PC-3 (cell line): ENCODE measurements at regions not wholly inside any gene's neighbourhood (a gene's known extent, or its start where the extent isn't known, plus 50 kb on each side); places are given as distances from the start of the nearest gene placed in this dataset.

Experiments
- ATAC-seq: fragments of 200-7000 bp; cut with Tn5 transposase; 2 replicates; pipeline ENCODE4 v1.9.1; 2020; ENCODE audit warnings: mild to moderate bottlenecking, moderate library complexity
- BruUV-seq: library from RNA; stranded (reverse); fragments of 400-500 nt; replicated peaks from 2 replicates; lab custom pipeline; 2021; lab: Mats Ljungman, UMichigan
- CTCF ChIA-PET: fragments of 300-600 bp; sonication (Branson Sonifier 250); formaldehyde crosslinking; loops from one replicate; lab custom pipeline; 2022; ENCODE audit warnings: antibody characterized with exemption; lab: Charles Lee
- POLR2A ChIA-PET: fragments of 300-600 bp; sonication (Branson Sonifier 250); formaldehyde crosslinking; loops from one replicate; lab custom pipeline; 2022; ENCODE audit warnings: antibody characterized with exemption; ENCODE audit not compliant: unreplicated experiment; lab: Charles Lee
- DNase-seq: peaks from one replicate; pipeline ENCODE4 v3.0.0-alpha.2; 2015
- H2AFZ ChIP-seq: fragments of 300-600 bp; sonication (generic); 2 replicates; pipeline ENCODE4 v1.6.0; 2016; ENCODE audit warnings: antibody characterized with exemption, low read length
- H3F3A ChIP-seq: fragments of 300-600 bp; sonication (generic); one replicate; pipeline ENCODE4 v1.6.0; 2017; ENCODE audit warnings: antibody characterized with exemption, low read length, control low read depth, mild to moderate bottlenecking; ENCODE audit not compliant: unreplicated experiment
- H3K27ac ChIP-seq: fragments of 300-600 bp; sonication (generic); 2 replicates; pipeline ENCODE4 v1.5.1; 2016; ENCODE audit warnings: mild to moderate bottlenecking, low read length
- H3K27me3 ChIP-seq: fragments of 300-600 bp; sonication (generic); 2 replicates; pipeline ENCODE4 v1.6.1; 2016; ENCODE audit warnings: low read length, mixed read lengths
- H3K36me3 ChIP-seq: fragments of 300-600 bp; sonication (generic); 2 replicates; pipeline ENCODE4 v1.6.1; 2016; ENCODE audit warnings: low read depth, mixed run types, low read length, mixed read lengths
- H3K4me1 ChIP-seq: fragments of 300-600 bp; sonication (generic); 2 replicates; pipeline ENCODE4 v1.5.1; 2016; ENCODE audit warnings: low read length; ENCODE audit not compliant: insufficient read depth
- H3K4me2 ChIP-seq: fragments of 300-600 bp; sonication (generic); 2 replicates; pipeline ENCODE4 v1.6.0; 2016; ENCODE audit warnings: low read length
- H3K4me3 ChIP-seq: fragments of 300-600 bp; sonication (generic); 2 replicates; pipeline ENCODE4 v1.5.1; 2016; ENCODE audit warnings: mild to moderate bottlenecking, low read length, mixed read lengths
- H3K79me2 ChIP-seq: fragments of 300-600 bp; sonication (generic); 2 replicates; pipeline ENCODE4 v1.6.1; 2017; ENCODE audit warnings: low read length, mixed read lengths
- H3K9ac ChIP-seq: fragments of 300-600 bp; sonication (generic); 2 replicates; pipeline ENCODE4 v1.6.0; 2016; ENCODE audit warnings: mild to moderate bottlenecking, low read length
- H3K9me2 ChIP-seq: fragments of 300-600 bp; sonication (generic); replicated peaks from 2 replicates; pipeline ENCODE4 v1.6.1; 2016; ENCODE audit warnings: mixed run types, low read length, mixed read lengths
- H3K9me3 ChIP-seq: fragments of 300-600 bp; sonication (generic); 2 replicates; pipeline ENCODE4 v1.6.1; 2016; ENCODE audit warnings: low read length, mixed read lengths
- H4K20me1 ChIP-seq: fragments of 300-600 bp; sonication (generic); 2 replicates; pipeline ENCODE4 v1.6.1; 2016; ENCODE audit warnings: low read length, mixed read lengths
- CTCF ChIP-seq: fragments of 300-600 bp; sonication (generic); conservative IDR thresholded peaks from 2 replicates; pipeline ENCODE4 v1.5.1; 2017; ENCODE audit warnings: antibody characterized with exemption, low read depth, mild to moderate bottlenecking, low read length
- EZH2 ChIP-seq: fragments of 300-600 bp; sonication (generic); IDR thresholded peaks from one replicate; pipeline ENCODE4 v1.6.1; 2017; ENCODE audit warnings: antibody characterized with exemption, mild to moderate bottlenecking, low read length; ENCODE audit not compliant: unreplicated experiment
- EZH2phosphoT487 ChIP-seq: fragments of 300-600 bp; sonication (generic); IDR thresholded peaks from 2 replicates; pipeline ENCODE4 v1.6.1; 2018; ENCODE audit warnings: mild to moderate bottlenecking, antibody characterized with exemption, low read length, borderline replicate concordance
- intact Hi-C: fragments of 100-400 bp; cut with micrococcal nuclease; formaldehyde crosslinking; loops from 2 replicates; pipeline ENCODE4 v1.9.0; 2023

DNA sequence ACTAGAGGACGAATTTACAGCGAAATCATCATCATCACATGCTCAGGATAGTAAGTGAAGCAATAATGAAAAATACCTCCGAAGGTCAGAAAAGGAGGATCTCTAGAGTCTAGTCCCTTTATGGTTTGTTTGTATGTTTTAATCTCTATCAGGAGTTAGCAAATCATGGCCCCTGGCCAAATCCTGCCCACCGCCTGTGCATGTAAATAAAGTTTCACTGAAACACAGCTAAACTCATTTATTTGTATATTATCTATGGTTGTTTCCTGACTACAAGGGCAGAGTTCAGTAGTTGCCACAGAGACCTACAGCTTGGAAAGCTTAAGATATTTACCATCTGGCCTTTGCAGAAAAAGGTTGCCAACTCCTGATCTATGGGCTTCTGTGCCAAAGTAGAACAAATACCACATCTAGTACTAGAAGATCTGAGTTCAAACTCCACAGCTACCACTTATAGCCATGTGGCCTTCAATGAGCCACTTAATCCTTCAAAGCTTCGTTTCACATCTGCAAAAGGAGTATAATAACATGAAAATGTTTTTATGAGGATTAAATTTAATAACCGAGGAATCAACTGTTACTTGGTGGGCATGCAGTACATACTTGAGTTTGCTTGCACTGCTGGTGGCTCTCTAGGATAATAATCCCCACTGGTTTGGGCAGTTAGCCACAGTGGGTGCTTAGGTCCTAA is 94.0 kb upstream of the KIF26B start:
- Histone ChIP-seq H3K9ac (no peak overlapping the region), H3K4me1 (no peaks in the 10 kb centered on the region), H4K20me1 (no peaks in the 10 kb centered on the region), H3K4me2 (no peak overlapping the region), H3K9me2 (no peaks in the 10 kb centered on the region), H3K36me3 (no peaks in the 10 kb centered on the region), H3K79me2 (no peaks in the 10 kb centered on the region), H2AFZ (no peak overlapping the region), H3K27me3 (no peaks in the 10 kb centered on the region), H3K4me3 (no peak overlapping the region), H3F3A (no peaks in the 10 kb centered on the region), H3K27ac (no peak overlapping the region), H3K9me3 (no peaks in the 10 kb centered on the region)
- no peak for DNase-seq
- POLR2A ChIA-PET = no interaction called here
- CTCF ChIA-PET = interaction anchor here (0.5 to 1.2 kb wide), 2 partner anchors 18 to 198 kb away, joined by 3 read pairs; no protein-coding TSS in a partner anchor
- ATAC-seq = no peak
- no TSS peak for BruUV-seq
- TF ChIP-seq EZH2 (no peak), EZH2phosphoT487 (no peak), CTCF (no peak)
- intact Hi-C loops = no loop called here

DNA sequence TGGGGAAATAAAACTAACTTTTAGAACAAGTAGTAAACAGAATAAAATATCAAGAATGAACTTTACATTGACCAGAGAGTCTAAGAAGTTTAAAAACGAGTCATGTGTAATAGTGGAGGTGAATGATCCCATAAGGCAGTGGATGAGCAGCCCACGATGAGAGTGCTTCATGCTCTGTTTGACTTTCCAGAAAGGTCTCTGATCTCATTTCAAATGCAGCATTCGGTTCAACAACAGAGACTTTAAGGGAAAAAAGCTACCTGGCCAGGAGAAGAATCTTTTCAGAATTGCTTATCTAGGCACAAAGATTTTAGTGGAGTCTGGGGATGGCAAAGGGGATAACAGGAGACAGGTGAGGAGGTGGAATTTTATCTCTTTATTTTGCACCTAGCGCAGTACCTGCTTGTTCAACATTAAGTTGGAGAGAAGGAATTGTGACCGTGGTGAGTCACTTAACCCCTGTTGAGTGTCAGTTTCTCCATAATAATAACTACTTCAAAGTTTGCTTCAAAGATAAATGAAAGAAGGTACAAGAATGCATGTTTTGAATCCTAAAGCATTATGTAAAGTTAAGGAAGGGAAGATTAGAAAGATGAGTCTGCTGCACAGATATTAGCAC is 94.9 kb upstream of the KIF26B start:
- POLR2A ChIA-PET = no interaction called here
- Histone ChIP-seq H3K9me2 (no peaks in the 10 kb centered on the region), H3K9ac (no peak overlapping the region), H3K79me2 (no peaks in the 10 kb centered on the region), H3K36me3 (no peaks in the 10 kb centered on the region), H3K4me3 (no peak overlapping the region), H4K20me1 (no peaks in the 10 kb centered on the region), H3K4me1 (no peaks in the 10 kb centered on the region), H3K4me2 (no peak overlapping the region), H3K27ac (no peak overlapping the region), H2AFZ (no peak overlapping the region), H3F3A (no peaks in the 10 kb centered on the region), H3K27me3 (no peaks in the 10 kb centered on the region), H3K9me3 (no peaks in the 10 kb centered on the region)
- ATAC-seq (no peak), DNase-seq (no peak)
- TF ChIP-seq CTCF = no peak
- TF ChIP-seq EZH2 = no peak
- no peak for TF ChIP-seq EZH2phosphoT487
- CTCF ChIA-PET = no interaction called here
- no TSS peak for BruUV-seq
- intact Hi-C loops = no loop called here

GRCh38 chr1:245058882-245059281 is 95.9 kb upstream of the KIF26B start:
- H3F3A ChIP-seq = no peaks in the 10 kb centered on the region
- H3K79me2 ChIP-seq = no peaks in the 10 kb centered on the region
- no peaks in the 10 kb centered on the region for H3K9me2 ChIP-seq
- no peaks in the 10 kb centered on the region for H4K20me1 ChIP-seq
- H3K9ac ChIP-seq = no peak overlapping the region
- ChIA-PET POLR2A (no interaction called here), CTCF (no interaction called here)
- no peak overlapping the region for H3K4me3 ChIP-seq
- no peak for ATAC-seq
- H3K4me2 ChIP-seq = no peak overlapping the region
- no peak overlapping the region for H3K27ac ChIP-seq
- TF ChIP-seq CTCF = no peak
- TF ChIP-seq EZH2 = no peak
- no peak for TF ChIP-seq EZH2phosphoT487
- no peaks in the 10 kb centered on the region for H3K36me3 ChIP-seq
- no peak for DNase-seq
- H3K9me3 ChIP-seq = no peaks in the 10 kb centered on the region
- H3K27me3 ChIP-seq = no peaks in the 10 kb centered on the region
- intact Hi-C loops = no loop called here
- no peaks in the 10 kb centered on the region for H3K4me1 ChIP-seq
- no peak overlapping the region for H2AFZ ChIP-seq
- no TSS peak for BruUV-seq
